Fibroblast of peridontal ligament (primary cell): ENCODE measurements at regions not wholly inside any gene's neighbourhood (a gene's known extent, or its start where the extent isn't known, plus 50 kb on each side); places are given as distances from the start of the nearest gene placed in this dataset.
"Not testable (repeated sequence)": the region's sequence is repeated elsewhere in the genome, so short reads cannot be mapped to it uniquely, and the experiment has no call there.

Experiments used
- DNase-seq: peaks from one replicate; pipeline ENCODE4 v3.0.0-alpha.2; 2010; ENCODE audit errors: extremely low read depth

DNA sequence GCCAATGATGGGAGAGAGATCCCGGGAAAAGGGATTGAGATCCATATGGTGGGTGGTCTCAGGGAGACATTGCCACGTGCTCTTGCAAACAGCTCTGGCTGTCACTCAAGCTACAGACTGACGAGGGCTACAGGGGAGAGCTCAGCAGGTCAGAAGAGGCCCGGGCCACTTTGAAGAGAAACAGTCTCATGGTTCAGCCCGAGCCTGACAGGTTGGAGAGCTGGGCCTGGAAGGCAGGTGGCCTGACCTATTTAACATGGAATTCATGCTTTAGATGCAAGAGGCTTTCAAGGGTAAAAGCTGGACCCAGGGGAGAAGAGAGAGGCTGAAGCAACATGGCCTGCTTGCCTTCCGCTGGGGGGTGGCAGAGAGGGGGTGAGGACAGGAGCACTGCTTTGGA, 81.0 kb upstream of the BRD7 start:
- DNase-seq = no peak

DNA sequence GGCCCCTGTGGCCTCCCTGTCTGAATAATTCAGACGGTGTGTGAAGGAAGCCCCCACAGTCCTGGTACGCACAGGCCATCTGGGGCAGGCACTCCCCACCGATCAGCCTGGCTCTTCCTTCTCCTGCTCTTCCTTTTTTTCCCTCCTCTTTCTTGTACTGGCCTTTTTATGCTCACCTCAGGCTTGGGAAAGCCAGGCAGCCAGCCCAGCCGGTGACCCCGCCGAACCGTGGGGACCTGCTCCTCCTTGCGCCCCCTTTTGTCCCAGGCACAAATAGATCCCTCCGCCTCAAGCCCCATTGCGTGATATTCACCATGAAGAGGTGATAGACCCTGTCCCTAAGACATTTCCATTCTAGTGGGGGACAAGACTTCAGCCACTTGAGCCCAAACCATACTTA, 80.2 kb upstream of the BRD7 start:
- DNase-seq = no peak

DNA sequence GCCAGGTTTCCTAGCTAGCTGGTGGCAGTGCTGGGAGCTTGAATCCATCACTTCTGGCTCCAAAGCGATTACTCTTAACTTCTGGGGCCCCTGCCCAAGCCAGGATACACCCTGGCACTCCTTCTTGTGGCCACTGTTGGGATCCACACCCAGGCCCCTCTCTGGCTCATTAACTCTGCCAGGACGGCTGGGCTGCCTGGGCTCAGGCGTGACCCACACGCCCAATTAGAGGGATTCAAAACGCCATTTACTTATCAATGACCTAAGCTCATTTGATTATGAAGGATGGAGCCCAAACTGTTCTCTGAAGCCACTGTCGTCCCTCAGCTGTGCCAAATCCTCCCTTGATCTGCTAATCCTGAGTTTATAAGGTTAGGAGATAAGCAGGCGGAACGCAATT, 79.7 kb upstream of the BRD7 start:
- DNase-seq = no peak

DNA sequence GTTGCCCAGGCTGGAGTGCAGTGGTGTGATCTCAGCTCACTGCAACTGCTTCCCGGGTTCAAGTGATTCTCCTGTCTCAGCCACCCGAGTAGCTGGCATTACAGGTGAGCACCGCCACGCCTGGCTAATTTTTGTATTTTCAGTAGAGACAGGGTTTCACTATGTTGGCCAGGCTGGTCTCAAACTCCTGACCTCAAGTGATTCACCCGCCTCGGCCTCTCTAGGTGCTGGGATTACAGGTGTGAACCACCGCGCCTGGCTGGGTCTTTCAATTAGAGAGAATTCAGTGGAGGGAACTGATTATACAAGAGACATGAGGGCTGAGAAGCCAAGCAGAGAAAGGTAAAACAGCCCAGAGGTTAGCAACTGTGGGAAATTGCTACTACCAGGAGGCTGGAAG, 78.6 kb upstream of the BRD7 start:
- DNase-seq = not testable (repeated sequence)

DNA sequence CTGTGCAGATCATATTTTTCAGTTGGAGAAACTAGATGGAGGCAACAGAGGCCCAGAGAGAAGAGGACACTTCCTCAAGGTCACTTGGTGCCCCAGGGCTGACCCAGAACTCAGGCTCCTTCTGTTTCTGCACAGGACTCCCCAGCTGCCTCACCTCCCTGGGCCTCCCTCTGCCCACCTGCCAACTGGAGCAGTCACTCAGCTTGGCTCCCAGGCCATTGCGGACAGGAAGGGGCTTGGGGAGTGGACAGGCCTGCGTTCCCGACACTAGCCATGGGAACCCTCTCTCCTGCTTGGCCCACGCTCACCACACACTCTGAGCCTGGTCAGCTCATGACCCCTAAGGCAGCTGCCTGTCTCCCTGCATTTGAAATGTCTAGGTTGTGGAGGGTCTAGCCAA, 78.1 kb upstream of the BRD7 start:
- no peak for DNase-seq

DNA sequence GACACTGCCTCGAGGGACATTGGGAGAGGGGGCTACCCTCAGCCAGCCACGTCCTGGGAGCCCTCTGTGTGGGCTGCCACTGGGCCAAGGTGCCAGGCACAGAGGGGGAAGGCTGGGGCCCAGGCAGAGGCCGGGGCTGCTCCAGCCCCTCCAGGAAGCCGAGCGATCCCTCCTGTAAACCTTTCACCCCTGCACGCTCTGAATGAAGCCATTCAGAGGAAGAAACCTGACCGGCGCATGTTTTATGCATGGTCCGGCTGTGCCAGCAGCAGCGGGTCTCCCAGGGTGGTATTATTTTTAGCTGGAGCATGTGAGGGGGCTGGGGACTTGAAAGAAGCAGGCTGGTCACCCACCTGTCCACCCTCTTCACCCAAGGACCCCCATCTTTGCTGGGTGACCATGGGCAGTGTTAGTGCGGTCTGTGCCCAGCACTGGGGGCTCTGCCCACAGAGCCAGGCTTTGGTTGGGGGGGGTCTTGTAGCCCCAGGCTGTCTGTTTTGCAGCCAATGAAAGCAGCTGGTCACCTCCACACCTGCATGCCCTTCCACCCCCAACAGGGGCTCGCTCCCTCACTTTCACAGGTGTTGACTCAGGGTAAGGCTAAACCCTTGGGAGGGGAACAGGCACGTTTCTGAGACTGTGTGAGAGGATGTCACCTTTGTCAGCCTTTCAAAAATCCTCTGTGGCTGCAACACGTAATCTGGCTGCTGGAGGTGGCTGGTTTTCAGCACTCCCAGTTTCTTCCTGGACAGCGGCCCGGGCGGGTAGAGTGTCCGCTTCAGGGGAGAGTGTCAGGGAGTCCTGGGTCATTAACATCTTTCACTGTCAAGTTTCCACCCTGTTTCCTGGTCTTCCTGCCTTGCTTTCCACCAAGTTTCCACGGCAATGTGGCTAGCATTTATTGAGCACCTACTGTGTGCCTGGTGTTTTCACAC, 77.1 kb upstream of the BRD7 start:
- no peak for DNase-seq

DNA sequence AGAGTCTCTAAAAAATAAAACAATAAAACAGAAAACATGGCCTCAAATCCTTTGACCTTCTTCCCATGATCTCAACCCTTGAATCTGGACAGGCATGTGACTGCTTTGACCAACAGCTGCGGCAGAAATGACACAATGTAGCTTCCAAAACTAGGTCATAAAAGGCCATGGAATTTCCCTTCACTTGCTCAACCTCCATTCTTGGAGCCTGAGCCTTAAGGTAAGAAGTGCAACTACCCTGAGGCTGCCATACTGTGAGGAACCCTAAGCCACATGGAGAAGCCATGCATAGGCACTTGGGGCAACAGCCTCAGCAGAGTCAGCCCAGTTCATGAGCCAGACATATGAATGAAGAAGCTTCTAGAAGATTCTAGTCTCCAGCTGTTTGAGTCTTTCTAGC, 75.7 kb upstream of the BRD7 start:
- DNase-seq = no peak

DNA sequence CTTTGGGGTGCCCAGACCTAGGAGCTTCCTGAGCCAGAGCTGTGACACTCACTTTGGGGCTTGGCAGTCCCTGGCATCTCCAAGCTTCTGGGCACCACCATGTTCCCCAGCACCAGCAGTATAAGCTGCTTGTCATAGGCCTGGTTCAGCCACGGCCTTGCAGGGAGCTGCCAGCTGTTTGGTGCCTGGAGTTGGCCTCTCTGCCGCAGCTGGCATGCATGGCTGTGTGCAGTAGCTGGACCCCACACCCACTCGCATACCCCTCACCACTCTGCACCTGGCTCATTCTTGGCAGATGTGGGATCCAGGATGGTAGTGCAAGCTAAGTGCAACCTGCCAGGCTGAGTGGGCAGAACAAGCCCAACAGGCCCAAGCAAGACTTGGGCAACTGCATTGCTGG, 73.4 kb upstream of the BRD7 start:
- no peak for DNase-seq

DNA sequence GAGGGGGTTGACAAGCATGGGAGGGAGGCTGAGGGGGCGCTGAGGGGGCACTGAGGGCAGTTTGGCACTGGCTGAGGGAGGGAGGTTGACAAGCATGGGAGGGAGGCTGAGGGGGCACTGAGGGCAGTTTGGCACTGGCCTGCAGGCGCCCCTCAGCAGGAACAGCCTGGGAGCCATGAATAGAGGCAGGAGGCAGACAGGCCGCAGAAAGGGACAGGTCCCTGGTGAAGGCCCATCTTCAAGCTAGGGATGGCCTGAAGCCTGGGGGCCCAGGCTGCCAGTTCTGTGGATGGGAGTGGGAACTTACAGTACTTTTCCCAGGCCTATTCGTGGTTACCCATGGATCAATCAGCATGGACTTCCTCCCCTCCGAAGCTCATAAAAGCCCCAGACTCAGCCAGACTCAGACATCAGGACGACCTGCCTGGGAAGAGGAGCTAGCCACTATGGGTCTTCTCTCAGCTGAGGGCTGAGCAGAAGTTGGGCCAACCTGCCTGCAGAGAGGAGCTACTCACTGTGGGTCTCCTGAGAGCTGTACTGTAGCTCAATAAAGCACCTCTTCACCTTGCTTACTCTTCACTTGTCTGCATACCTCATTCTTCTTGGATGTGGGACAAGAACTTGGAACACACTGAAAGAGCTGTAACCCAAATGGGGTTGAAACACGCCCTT, 72.8 kb upstream of the BRD7 start:
- DNase-seq = no peak

DNA sequence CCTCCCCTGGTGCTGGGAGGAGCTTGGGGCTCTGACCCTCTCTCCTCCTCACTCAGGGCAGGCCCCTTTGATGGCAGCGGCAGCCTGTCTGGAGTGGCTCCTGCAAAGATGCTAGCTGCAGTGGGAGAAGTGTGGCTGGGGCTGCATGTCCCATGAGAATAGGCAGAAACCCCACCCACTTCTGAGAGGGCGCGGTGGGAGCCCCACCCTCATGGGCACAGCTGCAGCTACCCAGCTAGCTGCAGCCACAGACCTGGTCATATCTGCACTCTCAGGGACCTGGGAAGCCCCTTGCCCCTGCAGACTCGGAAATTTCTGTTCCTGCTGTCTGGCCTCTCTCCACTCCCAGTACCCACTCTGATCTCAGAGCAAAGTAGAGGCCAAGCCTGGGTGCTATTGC, 72.2 kb upstream of the BRD7 start:
- no peak for DNase-seq

DNA sequence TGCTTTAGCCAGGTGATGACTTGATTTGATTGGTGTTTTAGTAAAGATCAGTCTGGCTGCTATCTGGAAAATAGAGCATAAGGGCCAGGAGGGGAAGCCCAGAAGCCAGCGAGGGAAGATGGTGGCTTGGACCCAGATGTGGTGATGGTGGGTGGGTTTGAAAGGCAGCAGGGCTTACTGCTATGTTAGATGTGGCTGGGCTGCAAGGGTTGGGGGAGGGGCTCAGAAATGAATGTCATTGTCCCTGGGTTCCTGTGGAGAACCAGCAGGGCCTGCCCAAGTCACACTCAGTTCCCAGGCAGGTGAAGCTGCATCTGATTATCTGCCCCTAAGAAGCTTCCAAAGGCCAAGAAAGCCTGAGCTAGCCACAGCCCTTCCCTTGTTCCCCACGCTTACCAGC, 71.7 kb upstream of the BRD7 start:
- DNase-seq = no peak

DNA sequence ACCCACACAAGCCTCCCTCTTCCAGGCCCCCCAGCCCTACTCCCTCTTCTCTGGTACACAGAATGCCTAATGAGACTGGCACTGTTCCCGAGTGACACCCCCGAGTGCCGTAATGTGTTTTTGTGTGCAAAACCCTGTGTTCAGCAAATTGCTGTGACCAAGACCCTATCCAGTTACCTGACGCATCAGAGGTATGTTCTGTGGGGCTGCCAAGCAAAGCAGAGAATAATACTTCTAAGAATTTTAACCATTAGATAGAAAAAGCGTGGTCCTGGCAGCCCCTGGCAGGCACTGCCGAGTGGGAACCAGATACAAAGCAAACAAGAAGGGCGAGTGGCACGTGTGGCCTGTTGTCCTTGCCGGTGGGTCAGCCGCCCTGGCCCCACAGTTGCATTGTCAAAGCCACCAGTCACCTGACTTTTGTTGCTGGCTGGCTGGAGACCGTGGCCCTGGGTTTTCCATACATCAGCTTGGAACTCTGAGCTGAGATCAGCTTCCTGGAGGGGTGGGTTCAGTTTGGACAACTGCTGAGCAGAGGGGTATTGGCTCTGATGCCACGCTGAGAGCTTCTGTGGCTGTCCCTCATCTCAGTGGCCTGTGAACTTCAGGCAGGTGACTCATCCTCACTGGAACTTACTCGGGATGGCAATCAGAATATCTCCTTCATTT, 69.1 kb upstream of the BRD7 start:
- no peak for DNase-seq

DNA sequence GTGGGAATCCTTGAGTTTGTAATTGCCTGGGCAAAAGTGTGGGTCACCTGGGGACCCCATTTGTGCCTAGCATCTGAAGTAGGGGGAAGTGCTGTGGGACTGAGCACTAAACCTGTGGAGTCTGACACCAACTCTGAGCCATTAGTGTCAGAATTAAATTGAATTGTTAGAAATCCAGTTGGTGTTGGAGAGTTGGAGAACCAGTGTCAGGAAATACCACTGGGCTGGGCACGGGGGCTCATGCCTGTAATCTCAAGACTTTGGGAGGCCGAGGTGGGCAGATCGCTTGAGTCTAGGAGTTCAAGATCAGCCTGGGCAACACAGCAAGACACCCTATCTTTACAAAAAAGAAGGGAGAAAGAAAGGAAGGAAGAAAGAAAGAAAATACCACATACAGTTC, 67.5 kb upstream of the BRD7 start:
- no peak for DNase-seq

DNA sequence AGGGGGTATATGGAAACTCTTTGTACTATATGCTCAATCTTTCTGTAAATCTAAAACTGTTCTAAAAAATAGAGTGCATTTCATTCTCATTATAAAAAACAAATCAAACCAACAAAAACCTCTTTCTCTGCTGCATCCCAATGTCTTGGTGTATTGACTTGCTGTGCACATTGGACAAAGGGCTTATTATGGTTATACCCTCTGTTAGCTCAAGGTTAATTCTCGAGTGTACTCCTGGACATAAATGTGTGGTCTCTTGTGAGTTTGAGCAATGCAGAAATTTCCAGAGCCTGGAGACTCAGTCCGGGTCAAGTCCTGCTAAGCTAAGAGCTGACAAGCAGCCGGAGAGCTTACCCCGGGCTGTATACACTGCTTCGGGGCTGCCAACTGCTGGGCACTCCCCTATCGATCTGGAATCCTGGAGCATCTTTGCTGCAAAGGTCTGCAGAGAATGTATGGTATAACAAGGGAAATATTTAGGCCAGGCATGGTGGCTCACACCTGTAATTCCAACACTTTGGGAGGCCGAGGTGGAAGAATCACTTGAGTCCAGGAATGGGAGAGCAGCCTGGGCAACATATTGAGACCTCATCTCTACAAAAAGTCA, 66.2 kb upstream of the BRD7 start:
- DNase-seq = no peak

DNA sequence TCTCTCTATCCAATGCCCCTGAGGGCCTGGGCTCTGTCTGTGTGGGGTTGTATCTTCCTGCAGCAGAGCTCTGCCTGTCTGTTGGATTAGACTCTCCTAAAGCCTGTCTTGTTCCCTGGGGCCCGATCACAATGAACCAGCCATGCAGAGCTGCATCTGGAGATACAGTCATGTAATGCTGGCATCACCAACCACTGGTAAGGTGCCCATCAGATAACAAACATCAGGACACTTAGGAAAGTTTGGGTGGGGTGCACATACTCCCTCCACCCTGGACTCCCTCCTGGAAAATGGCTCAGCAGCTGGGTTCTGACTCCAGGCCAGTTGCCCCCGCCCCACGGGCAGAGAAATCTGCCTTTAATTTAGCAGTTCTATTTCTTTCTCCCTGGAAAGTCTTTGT, 61.3 kb upstream of the BRD7 start:
- no peak for DNase-seq

DNA sequence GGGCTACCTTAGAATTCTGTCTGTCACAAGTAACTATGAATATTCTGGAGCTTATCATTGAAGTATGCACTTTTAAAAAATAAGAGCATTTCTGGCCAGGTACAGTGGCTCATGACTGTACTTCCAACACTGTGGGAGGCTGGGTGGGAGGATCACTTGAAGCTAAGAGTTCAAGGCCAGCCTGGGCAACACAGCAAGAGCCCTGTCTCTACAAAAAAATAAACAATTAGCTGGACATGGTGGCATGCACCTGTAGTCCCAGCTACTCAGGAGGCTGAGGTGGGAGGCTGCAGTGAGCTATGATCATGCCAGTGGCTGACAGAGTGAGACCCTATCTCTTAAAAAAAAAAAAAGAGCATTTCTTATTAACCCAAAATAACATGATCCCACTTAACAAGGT, 60.0 kb upstream of the BRD7 start:
- no peak for DNase-seq

DNA sequence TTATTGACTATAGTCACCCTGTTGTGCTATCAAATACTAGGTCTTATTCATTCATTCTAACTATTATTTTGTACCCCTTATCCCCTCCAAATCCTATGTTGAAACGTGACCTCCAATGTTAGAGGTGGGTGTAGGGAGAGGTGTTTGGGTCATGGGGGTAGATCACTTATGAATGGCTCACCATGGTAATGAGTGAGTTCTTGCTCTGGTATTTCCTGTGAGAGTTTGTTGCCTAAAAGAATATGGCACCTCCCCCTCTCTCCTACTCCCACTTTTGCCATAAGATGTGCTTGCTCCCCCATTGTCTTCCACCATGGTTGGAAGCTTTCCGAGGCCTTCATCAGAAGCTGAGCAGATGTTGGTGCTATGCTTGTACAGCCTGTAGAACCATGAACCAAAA, 59.3 kb upstream of the BRD7 start:
- DNase-seq = no peak

DNA sequence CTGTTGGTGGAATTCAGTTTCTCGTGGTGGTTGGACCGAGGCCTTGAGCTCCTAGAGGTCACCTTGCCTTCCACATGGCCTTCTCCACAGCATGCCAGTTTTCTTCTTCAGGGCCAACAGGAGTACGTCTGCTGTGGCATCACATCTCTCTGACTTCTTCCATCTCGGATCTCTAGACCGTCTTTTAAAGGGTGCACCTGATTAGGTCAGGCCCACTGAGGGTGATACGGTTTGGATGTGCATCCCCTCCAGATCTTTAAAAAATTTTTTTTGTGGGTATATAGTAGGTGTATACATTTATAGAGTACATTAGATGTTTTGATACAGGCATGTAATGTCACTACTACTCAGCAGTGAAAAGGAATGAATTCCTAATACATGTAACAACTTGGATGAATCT, 58.3 kb upstream of the BRD7 start:
- DNase-seq = no peak

DNA sequence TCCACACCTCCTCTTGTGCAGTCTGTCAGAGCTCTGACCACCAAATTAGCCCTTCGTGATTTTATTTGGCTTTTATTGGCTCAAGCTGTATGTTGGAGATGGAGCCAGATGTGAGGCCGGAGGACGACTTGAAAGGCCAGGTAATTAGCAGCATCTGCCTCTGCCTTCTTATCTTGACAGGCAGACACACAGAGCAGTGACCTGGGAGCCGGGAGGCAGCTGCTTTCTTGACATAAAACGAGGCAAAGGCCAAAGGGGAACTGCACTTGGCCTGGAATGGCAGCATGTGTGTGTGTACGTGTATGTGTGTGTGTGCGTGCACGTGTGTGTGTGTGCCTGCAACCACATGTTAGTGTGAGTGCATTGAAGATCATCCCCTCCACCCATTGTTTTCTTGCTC, 56.9 kb upstream of the BRD7 start:
- DNase-seq = no peak

DNA sequence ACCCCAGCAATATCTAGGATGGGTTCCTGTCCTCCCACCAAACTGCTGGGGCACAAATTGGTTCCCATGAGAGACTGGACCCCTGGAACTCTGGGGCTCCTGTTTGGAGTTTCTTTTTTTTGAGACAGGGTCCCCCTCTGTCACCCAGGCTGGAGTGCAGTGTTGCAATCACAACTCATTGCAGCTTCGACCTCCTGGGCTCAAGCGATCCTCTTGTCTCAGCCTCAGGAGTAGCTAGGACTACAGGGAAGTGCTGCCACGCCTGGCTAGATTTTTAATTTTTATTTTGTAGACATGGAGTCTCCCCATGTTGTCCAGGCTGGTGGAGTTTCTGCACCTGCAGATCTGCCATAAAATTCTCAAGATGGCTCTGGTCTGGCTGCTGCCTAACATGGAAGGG, 56.3 kb upstream of the BRD7 start:
- no peak for DNase-seq

DNA sequence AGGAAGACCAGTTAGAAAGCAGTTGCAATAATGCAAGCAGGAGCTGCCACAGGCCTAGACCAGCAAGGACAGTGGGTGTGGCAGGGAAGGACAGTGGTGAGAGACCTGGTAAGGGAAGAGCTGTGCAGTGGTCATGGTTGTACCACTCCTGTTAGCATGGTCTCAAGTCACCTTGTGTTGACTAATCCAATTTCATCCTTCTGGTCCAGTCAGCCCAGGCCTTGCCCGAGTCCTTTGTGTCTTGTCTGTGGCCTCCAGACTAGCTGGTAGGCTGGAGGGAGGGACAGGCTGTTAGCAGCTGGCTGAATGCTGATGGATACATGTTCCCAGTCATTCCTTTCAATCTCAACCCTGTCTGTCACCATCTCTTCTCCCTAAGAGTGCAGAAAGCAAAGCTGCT, 54.1 kb upstream of the BRD7 start:
- DNase-seq = no peak

DNA sequence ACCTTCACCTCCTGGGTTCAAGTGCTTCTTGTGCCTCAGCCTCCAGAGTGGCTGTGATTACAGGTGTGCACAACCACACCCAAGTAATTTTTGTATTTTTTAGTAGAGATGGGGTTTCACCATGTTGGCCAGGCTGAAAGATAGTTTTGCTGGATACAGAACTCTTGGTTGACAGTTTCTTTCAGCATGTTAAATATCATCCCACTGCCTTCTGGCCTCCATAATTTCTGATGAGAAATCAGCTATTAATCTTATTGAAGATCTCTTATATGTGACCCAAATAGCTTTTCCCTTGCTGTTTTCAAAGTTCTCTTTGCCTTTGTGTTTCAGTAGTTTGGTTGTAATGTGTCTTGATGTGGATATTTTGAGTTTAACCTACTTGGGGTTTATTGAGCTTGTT, 50.3 kb upstream of the BRD7 start:
- DNase-seq = no peak
